Mucosa of gallbladder (tissue), 1 donor: ENCODE measurements at regions not wholly inside any gene's neighbourhood (a gene's known extent, or its start where the extent isn't known, plus 50 kb on each side); places are given as distances from the start of the nearest gene placed in this dataset.

Experiments
- DNase-seq: peaks from one replicate; pipeline ENCODE4 v3.0.0-alpha.2; 2020; ENCODE audit warnings: low spot score
- donor health status: DM: no; HTN: no; CAD: no.

DNA sequence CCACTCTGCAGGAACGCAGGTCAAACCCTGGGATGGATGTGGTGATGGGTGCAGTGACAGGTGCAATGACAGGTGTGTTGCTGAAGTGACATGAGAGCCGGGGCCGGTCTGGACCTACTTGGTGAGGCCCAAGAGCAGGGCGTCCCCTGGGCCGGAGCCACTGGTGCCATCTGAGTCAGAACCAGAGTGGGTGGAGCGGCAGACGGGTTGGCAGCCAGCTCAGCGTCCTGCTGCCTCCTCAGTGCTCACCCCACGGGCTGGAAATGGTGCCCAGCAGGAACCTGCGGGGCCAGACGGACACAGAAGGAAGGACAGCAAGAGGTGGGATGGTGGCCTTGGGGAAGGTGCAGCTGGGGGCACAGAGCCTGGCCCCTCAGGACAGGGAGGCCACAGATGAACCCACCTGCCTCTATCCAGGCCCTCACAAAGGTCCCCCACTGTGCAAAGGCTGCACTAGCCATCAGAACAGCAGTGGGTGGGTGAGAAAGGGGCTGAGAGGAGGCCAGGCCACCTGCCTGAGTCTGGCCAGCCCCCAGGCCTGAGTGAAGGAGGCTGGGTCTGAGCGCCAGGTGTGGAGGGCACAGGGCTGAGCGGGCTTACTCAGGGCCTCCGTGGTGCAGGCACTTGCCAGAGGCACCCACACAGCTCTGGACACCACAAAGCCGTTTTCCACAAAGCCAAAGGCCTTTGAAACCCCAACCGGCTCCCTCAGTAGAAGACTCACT, 129.0 kb upstream of the PPP2R2D start:
- no peak for DNase-seq

GRCh38 chr10:131772441-131772840, 128.4 kb upstream of the PPP2R2D start:
- DNase-seq, result no peak

GRCh38 chr10:131773370-131774343, 127.2 kb upstream of the PPP2R2D start:
- DNase-seq, result no peak

DNA sequence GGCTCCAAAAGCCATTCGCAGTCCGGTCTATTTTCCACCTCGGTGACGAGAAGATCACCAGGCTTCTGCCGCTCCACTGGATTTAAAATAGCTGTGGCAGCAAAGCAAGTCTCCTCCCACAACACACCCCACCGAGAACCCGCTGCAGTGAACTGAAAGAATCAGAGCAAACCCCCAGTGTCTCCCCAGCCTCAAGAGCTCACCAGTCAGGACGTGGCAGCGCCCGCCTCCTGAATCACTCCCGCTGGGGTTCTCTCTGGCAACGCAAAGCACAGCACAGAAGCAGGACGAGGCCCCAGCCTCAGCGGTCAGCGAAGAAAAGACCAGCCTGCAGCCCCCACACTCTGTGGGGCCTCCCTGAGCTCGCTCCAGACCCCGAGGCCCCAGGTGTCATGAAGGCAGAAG, 126.1 kb upstream of the PPP2R2D start:
- DNase-seq, result no peak

DNA sequence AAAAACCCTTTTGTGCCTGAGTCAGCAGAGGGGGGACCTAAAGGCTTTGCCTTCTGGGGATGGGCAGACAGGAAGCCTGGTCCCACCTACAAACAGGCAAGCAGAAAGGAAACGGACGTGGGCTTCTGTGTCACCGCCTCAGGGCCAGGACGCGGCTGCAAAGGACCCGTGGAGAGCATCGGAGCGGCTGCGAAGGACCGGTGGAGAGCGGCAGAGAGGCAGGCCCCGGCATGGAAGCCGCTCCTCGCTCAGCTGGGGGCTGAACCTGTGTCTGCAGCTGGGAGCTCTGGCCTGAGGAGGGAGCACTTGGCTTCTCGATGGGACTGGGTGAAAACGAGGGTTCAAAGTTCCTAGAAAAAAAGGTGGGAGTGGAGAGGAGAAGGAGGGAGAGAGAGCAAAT, 125.4 kb upstream of the PPP2R2D start:
- DNase-seq, result no peak

DNA sequence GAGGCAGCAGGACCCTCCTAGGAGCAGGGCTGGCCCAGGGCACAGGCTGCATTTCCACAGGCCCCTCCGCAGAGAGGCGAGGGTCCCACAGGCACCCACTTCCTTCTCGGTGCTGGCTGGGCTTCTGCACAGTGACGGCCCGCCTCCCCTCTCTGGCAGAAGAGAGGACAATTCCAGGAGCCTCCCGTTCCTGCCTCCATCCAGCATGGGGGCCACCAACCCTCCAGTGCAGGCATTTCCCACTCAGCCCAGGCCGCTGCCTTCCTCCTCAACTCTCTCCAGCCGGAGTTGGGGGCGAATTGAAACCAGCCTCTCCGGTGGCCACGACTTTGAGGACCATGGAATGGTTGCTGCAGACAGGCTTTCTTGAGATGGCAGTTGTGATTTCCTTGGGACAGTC, 125.0 kb upstream of the PPP2R2D start:
- DNase-seq, result no peak

DNA sequence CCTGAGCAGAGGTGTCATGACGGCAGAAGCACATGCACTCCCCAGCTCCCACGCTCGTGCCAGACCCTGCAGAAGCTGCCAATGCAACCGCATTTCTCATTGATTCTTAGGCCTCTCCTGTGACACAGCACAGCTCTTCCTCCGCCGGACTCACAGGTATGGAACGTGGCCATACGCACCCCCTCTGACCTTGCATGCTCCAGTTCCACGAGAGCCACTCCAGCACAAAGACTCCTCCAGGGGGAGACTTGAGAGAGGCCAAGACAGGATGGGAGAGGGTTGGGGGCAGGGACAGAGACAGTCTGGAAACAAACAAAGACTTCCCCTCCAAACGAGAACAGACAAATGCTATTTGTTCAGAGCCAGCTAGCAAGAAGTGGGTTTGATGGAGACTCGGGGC, 124.3 kb upstream of the PPP2R2D start:
- no peak for DNase-seq

GRCh38 chr10:131777162-131777561, 123.6 kb upstream of the PPP2R2D start:
- DNase-seq, result no peak

DNA sequence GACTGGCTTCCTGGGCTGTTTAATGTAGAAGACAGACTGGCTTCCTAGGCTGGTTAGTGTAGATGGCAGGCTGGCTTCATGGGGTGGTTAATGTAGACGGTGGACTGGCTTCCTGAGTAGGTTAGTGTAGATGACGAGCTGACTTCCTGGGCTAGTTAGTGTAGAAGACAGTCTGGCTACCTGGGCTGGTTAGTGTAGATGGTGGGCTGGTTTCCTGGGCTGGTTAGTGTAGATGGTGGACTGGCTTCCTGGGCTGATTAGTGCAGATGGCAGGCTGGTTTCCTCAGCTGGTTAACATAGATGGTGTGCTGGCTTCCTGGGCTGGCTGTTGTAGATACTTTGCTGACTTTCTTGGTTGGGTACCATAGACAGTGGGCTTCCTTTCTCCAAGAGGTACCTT, 122.9 kb upstream of the PPP2R2D start:
- DNase-seq, result no peak

GRCh38 chr10:131778385-131778784, 122.4 kb upstream of the PPP2R2D start:
- DNase-seq, result no peak

GRCh38 chr10:131778842-131779241, 122.0 kb upstream of the PPP2R2D start:
- DNase-seq, result no peak

GRCh38 chr10:131779661-131780394, 121.0 kb upstream of the PPP2R2D start:
- no peak for DNase-seq

DNA sequence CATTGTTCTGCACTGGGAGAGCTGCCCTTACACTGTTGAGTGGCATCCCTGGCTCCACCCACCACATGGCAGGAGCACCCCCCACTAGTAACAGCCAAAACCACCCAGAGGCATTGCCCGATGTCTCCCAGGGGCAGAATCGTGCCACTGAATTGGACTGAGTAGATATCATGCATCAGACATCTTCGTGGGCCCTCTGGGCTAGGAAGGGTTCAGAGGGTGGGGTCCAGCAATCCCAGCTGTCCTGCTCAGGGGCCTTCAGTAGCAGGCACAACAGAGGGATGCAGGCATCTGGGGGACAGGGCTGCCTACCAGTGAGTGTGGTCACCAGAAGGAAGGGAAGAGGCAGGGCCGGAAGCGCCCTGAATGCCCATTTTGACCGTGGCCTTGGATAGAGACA, 119.7 kb upstream of the PPP2R2D start:
- DNase-seq, result no peak

DNA sequence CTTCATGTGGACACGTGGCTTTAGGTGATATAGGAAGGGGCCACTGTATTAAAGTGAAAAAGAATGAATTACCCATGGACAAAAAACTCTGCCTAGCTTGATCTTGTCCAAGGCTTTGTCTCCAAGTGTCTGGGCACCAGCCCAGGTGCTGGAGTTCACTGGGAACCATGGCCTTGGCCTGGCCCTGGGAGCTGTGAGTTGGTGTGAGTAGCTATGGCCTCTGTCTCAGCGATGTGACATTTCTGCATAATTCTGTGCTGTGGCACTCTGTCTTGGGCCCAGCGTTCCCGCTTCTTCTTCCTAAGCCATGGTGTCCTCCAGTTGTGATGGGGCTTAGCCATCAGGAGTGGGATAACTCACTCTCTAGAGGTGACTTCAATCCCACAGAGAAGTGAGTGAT, 119.0 kb upstream of the PPP2R2D start:
- DNase-seq, result no peak

GRCh38 chr10:131784363-131785120, 116.3 kb upstream of the PPP2R2D start:
- DNase-seq, result no peak

GRCh38 chr10:131785121-131785460, 115.7 kb upstream of the PPP2R2D start:
- no peak for DNase-seq

DNA sequence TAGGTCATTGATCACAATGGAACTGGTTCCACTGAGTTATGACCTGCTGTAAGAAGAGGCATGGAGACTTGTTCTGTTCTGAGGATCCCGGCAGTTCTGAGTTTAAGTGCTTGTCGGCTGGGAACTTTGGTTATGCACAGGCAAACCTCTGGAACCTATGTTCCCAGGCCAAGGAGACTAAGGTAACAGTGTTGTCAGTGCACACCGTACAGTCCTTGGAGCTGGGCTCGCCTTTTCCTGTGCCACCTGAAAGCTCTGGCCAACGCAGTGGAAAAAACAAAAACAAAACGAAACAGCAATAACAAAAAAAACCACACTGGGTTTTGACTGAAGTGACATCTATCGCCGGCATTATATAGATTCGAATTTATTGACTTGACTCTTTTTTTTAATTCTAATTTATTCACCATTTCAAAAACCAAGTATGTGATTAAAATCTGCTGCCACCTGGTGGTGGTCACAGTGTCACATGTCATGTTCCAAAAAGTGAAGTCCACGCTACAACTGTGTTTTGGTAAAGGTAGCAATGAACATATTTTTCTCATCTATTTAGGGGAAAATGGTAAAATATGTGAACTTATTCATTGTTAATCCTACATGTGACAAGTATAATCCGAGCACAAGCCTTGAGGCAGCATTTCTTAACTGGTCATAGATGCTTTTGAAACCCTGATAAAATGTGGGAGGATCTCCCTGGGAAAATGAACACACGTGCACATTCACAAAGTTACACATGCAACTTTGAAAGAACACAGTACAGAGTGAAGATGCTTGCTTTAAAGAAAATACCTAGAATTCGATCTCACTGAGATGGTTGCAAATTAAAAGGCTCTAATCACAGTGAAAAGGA, 113.8 kb upstream of the PPP2R2D start:
- peak; percentile 20 for DNase-seq

DNA sequence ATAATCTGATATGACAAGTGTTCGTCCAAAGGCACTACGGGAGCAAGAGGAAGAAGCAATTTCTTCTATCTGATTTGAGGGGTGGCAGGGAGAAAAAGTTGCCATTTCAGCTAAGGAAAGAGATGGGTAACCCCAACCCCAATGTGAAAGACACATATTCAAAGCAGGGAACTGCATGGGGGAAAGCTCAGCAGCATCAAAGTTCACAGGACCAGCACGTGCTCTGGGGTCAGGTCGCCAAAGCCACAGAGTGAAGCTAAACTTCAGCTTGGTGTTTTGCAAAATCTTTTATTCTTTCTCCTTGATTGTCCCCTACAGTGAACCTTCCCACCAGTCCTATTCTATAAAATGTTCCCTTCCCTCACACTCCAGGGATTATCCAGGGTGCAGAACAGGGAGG, 112.8 kb upstream of the PPP2R2D start:
- DNase-seq, result no peak

- DNase-seq, result no peak
Measured at GRCh38 chr10:131788386-131788785, 112.4 kb upstream of the PPP2R2D start.

GRCh38 chr10:131789516-131789915, 111.3 kb upstream of the PPP2R2D start:
- DNase-seq, result no peak

- no peak for DNase-seq
Measured at GRCh38 chr10:131790021-131790420, 110.8 kb upstream of the PPP2R2D start.
